Aorta (tissue), 5 donors: ENCODE measurements at regions not wholly inside any gene's neighbourhood (a gene's known extent, or its start where the extent isn't known, plus 50 kb on each side); places are given as distances from the start of the nearest gene placed in this dataset.

ENCODE experiments used
- ATAC-seq: fragments of 200-7000 bp; cut with Tn5 transposase; one replicate; pipeline ENCODE4 v1.9.1; 2022; ENCODE audit warnings: moderate library complexity; ENCODE audit not compliant: low FRiP score
- DNase-seq, 2 donors: peaks; one replicate each; pipeline ENCODE4 v3.0.0-alpha.2; 2020
- H3K27ac ChIP-seq, 2 donors: one replicate each; pipeline ENCODE4 v1.5.1; 2013; ENCODE audit warnings: low read length in 2 of 2, mild to moderate bottlenecking in 2 of 2, moderate library complexity in 2 of 2, control low read depth in 1 of 2, inconsistent platforms in 1 of 2, low read depth in 1 of 2
- H3K27me3 ChIP-seq, 2 donors: one replicate each; pipeline ENCODE4 v1.6.1; 2013; ENCODE audit warnings: control low read depth in 1 of 2, low read length in 1 of 2, mild to moderate bottlenecking in 1 of 2, moderate library complexity in 1 of 2; ENCODE audit not compliant: insufficient read depth in 2 of 2, control insufficient read depth in 1 of 2
- H3K36me3 ChIP-seq, 2 donors: one replicate each; pipeline ENCODE4 v1.6.1; 2013; ENCODE audit warnings: control low read depth in 1 of 2, low read length in 1 of 2, mild to moderate bottlenecking in 1 of 2; ENCODE audit not compliant: insufficient read depth in 2 of 2, control insufficient read depth in 1 of 2
- H3K4me1 ChIP-seq, 2 donors: one replicate each; pipeline ENCODE4 v1.6.1; 2013; ENCODE audit warnings: low read length in 2 of 2, control low read depth in 1 of 2, mild to moderate bottlenecking in 1 of 2, moderate library complexity in 1 of 2; ENCODE audit not compliant: insufficient read depth in 2 of 2, control insufficient read depth in 1 of 2
- H3K4me3 ChIP-seq, 2 donors: one replicate each; pipeline ENCODE4 v1.5.1; 2013; ENCODE audit warnings: low read length in 2 of 2, control low read depth in 1 of 2, mild to moderate bottlenecking in 1 of 2
- H3K9me3 ChIP-seq: one replicate; pipeline ENCODE4 v1.6.1; 2013; ENCODE audit warnings: mild to moderate bottlenecking, low read length; ENCODE audit not compliant: control insufficient read depth
- WGBS, 2 donors: extraction: QIAGEN DNeasy Blood & Tissue Kit; methylation state at CpG; one replicate each; pipeline ENCODE4 v1.1.7; 2013; 5-methylcytosine and 5-hydroxymethylcytosine counted together
- intact Hi-C, 2 donors: fragments of 100-400 bp; cut with DNase I; formaldehyde crosslinking; loops; one replicate each; pipeline versions ENCODE4 v1.14.2 to v1.15.0; 2022
- donor health status: healthy with polysubstance abuse.
- donor health status: Bipolar disorder and iron deficiency.
- donor health status: DM: no; HTN: no; CAD: no.
- donor health status: DM: no; HTN: no; CAD: no.
- donor health status: DM: yes; HTN: yes; CAD: no.

DNA sequence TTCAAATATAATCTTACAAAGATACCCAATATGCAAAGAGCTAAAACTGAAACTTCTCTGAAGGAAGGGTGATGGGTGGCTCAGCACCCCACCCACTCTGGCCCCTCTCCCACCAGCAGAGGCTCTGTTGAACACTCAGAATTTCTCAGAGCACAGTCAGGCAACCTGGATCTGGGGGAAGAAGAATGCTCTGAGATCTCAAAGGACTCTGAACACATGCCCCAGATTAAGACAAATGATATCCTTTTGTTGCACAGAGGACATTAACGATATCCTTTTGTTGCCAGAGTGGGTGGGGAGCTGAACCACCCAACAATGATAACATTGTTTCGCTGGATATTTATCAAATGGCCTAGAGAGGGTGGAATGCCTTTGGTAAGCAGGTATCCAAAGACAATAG, 104.8 kb downstream of the LBH start:
- Histone ChIP-seq H3K4me1 (no peaks in the 10 kb centered on the region), H3K4me3 (no peak overlapping the region), H3K27ac (no peak overlapping the region), H3K36me3 (no peaks in the 10 kb centered on the region), H3K9me3 (no peaks in the 10 kb centered on the region), H3K27me3 (no peaks in the 10 kb centered on the region)
- 71 to 81% methylated on average over 2 of the region's 2 CpGs for WGBS, 2 donors
- DNase-seq (no peak), ATAC-seq (no peak)
- intact Hi-C loops: loop anchor here in 1 of 2 donors (10.0 kb wide), 1 partner anchor 369 kb away; no protein-coding TSS in a partner anchor

GRCh38 chr2:30336978-30337841, 105.9 kb downstream of the LBH start:
- WGBS, 2 donors: 93% methylated on average over 16 of the region's 16 CpGs
- Histone ChIP-seq H3K4me3 (no peak overlapping the region), H3K9me3 (no peaks in the 10 kb centered on the region), H3K27me3 (no peaks in the 10 kb centered on the region), H3K4me1 (no peaks in the 10 kb centered on the region), H3K27ac (no peak overlapping the region), H3K36me3 (no peaks in the 10 kb centered on the region)
- intact Hi-C loops: loop anchor here in 1 of 2 donors (10.0 kb wide), 1 partner anchor 368 kb away; no protein-coding TSS in a partner anchor
- DNase-seq: no peak
- no peak for ATAC-seq

DNA sequence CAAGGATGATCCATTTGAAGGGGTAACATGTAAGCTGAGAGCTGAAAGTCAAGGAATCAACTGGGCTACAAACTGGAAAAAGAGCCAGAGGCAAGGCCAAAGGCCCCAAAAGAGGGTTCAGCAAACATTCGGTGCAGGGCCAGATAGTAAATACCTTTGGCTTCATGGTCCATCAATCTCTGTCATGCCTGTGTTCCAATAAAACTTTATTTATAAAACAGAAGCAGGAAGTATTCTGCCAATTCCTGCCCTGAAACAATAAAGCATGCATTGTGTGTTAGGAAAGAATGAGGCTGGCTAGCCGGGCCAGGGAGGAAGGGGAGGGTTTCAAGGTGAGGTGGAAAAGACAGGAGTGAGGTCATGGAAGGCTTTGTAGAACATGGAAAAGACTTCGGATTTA, 107.1 kb downstream of the LBH start:
- ATAC-seq: no peak
- no peaks in the 10 kb centered on the region for H3K9me3 ChIP-seq
- no peaks in the 10 kb centered on the region for H3K36me3 ChIP-seq
- intact Hi-C loops: loop anchor here in 1 of 2 donors (10.0 kb wide), 1 partner anchor 366 kb away; no protein-coding TSS in a partner anchor
- no peaks in the 10 kb centered on the region for H3K4me1 ChIP-seq
- no peak for DNase-seq
- H3K4me3 ChIP-seq: no peak overlapping the region
- H3K27me3 ChIP-seq: no peaks in the 10 kb centered on the region
- H3K27ac ChIP-seq: no peak overlapping the region
- WGBS, 2 donors: 71 to 81% methylated on average over 3 of the region's 3 CpGs

GRCh38 chr2:30339071-30339470, 107.7 kb downstream of the LBH start:
- H3K4me3 ChIP-seq: no peak overlapping the region
- H3K4me1 ChIP-seq: no peaks in the 10 kb centered on the region
- ATAC-seq: no peak
- no peaks in the 10 kb centered on the region for H3K9me3 ChIP-seq
- DNase-seq: no peak
- 91 to 96% methylated on average over 4 of the region's 4 CpGs for WGBS, 2 donors
- no peaks in the 10 kb centered on the region for H3K36me3 ChIP-seq
- intact Hi-C loops: loop anchor here in 1 of 2 donors (10.0 kb wide), 1 partner anchor 366 kb away; no protein-coding TSS in a partner anchor
- H3K27ac ChIP-seq: no peak overlapping the region
- H3K27me3 ChIP-seq: no peaks in the 10 kb centered on the region

DNA sequence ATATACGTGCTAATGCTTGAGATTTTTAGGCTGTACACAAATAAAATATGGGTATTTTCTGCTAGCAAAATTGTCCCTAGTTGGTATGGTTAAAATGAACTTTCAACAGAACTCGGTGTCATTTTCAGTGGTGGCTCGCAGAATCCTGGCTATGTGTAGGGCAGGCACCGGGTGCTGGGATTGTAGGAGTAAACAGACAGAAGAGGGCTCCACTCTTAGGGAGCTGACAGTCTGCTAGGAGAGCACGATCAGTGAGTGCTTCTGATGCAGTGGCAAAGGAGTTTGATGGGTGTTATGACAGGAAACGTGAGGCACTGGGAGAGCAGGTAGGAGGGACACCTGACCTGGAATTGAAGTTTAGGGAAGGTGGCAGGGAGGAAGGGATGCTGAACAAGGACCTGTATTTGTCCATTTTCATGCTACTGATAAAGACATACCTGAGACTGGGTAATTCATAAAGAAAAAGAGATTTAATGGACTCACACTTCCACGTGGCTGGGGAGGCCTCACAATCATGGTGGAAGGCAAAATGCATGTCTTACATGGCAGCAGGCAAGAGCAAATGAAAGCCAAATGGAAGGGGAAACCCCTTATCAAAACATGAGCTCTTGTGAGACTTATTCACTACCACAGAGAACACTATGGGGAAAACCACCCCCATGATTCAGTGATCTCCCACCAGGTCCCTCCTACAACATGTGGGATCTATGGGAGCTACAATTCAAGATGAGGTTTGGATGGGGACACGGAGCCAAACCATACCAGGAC, 105.4 kb upstream of the LCLAT1 start:
- Histone ChIP-seq H3K4me3 (no peak overlapping the region), H3K4me1 (no peaks in the 10 kb centered on the region), H3K27me3 (no peaks in the 10 kb centered on the region), H3K36me3 (no peaks in the 10 kb centered on the region), H3K27ac (no peak overlapping the region), H3K9me3 (no peaks in the 10 kb centered on the region)
- intact Hi-C loops: loop anchor here in 1 of 2 donors (10.0 kb wide), 1 partner anchor 107 kb away; the partner anchor contains the start of gene LBH
- 88 to 90% methylated on average over 8 of the region's 8 CpGs for WGBS, 2 donors
- DNase-seq (no peak), ATAC-seq (no peak)

DNA sequence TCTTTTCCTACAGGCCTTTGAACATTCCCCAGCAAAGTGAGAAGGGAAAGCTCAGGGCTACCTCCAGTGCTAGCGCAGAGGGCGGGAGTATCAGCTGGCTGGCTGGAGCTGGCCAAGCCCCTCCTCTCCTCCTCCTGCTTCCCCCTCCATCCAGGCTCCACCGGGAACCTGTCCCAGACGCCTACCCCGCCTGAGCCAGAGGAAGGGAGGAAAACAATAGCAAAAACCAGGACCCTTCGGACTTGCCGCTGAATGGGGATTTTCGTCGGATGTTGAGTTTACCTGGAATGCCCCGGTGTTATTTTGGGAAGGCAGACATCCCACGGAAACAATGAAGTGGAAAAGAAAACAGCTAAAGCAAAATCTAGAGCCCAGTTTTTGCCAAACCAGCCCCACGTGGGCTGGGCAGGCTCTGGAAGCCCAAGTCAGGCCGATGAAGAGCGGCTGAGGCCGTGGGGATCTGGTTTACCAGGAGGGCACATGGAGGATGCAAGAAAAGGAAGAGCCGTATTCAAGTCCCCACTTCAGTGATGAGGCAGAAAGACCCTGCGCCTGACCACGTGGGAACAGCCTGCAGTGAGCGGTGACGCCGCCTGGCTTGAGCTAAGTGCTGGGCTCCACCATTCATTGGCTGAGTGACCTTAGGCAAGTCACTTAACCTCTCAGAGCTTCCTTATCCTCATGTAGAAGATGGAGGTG, 100.4 kb upstream of the LCLAT1 start:
- DNase-seq: peak; percentile 84 to 90
- 16 to 20% methylated on average over 21 of the region's 21 CpGs for WGBS, 2 donors
- H3K9me3 ChIP-seq: no peaks in the 10 kb centered on the region
- intact Hi-C loops: loop anchor here (5.0 to 10.0 kb wide), 3 partner anchors 74 to 114 kb away; partner anchors contain the start of gene LBH (in 2 of the 2)
- H3K4me1 ChIP-seq: no peaks in the 10 kb centered on the region
- H3K27ac ChIP-seq: peak overlapping the region in 1 of 2 donors; percentile 87
- H3K4me3 ChIP-seq: no peak overlapping the region
- peak; percentile 95 for ATAC-seq
- H3K36me3 ChIP-seq: no peaks in the 10 kb centered on the region
- H3K27me3 ChIP-seq: no peaks in the 10 kb centered on the region

- intact Hi-C loops: loop anchor here (5.0 to 10.0 kb wide), 3 partner anchors 77 to 117 kb away; partner anchors contain the start of gene LBH (in 2 of the 2)
- 86 to 90% methylated on average over 3 of the region's 3 CpGs for WGBS, 2 donors
- H3K27me3 ChIP-seq: no peaks in the 10 kb centered on the region
- H3K4me3 ChIP-seq: no peak overlapping the region
- peak overlapping the region in 1 of 2 donors; percentile 21 for H3K27ac ChIP-seq
- H3K9me3 ChIP-seq: no peaks in the 10 kb centered on the region
- ATAC-seq: no peak
- DNase-seq: no peak
- no peaks in the 10 kb centered on the region for H3K4me1 ChIP-seq
- no peaks in the 10 kb centered on the region for H3K36me3 ChIP-seq
Measured at GRCh38 chr2:30348825-30349224, 98.2 kb upstream of the LCLAT1 start.

- Histone ChIP-seq H3K36me3 (no peaks in the 10 kb centered on the region), H3K27ac (no peak overlapping the region), H3K4me3 (no peak overlapping the region), H3K9me3 (no peaks in the 10 kb centered on the region), H3K4me1 (no peaks in the 10 kb centered on the region), H3K27me3 (no peaks in the 10 kb centered on the region)
- 87 to 90% methylated on average over 7 of the region's 7 CpGs for WGBS, 2 donors
- ATAC-seq (no peak), DNase-seq (no peak)
- intact Hi-C loops: loop anchor here (5.0 to 10.0 kb wide), 3 partner anchors 77 to 117 kb away; partner anchors contain the start of gene LBH (in 2 of the 2)
Measured at GRCh38 chr2:30349691-30350090, 97.4 kb upstream of the LCLAT1 start.
